Common myeloid progenitor, CD34-positive (primary cell): ENCODE measurements at regions not wholly inside any gene's neighbourhood (a gene's known extent, or its start where the extent isn't known, plus 50 kb on each side); places are given as distances from the start of the nearest gene placed in this dataset.

Experiments
- CTCF ChIA-PET: fragments of 350-600 bp; sonication (Branson Sonifier 250); formaldehyde crosslinking; loops from one replicate; lab custom pipeline; 2021; ENCODE audit warnings: antibody characterized with exemption; lab: Charles Lee
- POLR2A ChIA-PET: fragments of 350-600 bp; sonication (Branson Sonifier 250); formaldehyde crosslinking; loops from one replicate; lab custom pipeline; 2021; ENCODE audit warnings: antibody characterized with exemption; lab: Charles Lee
- DNase-seq, 3 donors: peaks; one replicate each; pipeline versions ENCODE4 v3.0.0 to v3.0.0-alpha.2; 2013
- H3K27ac ChIP-seq, 2 experiments: 1 replicate in 1 of 2; 2 replicates in 1 of 2; pipeline ENCODE4 v1.7.0; 2013; ENCODE audit warnings: inconsistent platforms in 2 of 2, low read length in 2 of 2, mild to moderate bottlenecking in 2 of 2, low read depth in 1 of 2, moderate library complexity in 1 of 2; ENCODE audit not compliant: severe bottlenecking in 2 of 2, insufficient read depth in 1 of 2, poor library complexity in 1 of 2
- H3K27me3 ChIP-seq, 5 experiments: replicated peaks in 2 of 5; 1 replicate in 3 of 5; 2 replicates in 2 of 5; pipeline versions ENCODE4 v1.6.1 to v1.7.0; 2013; ENCODE audit warnings: low read length in 4 of 5, mild to moderate bottlenecking in 2 of 5, moderate library complexity in 2 of 5, inconsistent platforms in 1 of 5; ENCODE audit not compliant: insufficient read depth in 5 of 5, control insufficient read depth in 4 of 5
- H3K36me3 ChIP-seq, 4 experiments: 1 replicate in 2 of 4; 2 replicates in 2 of 4; pipeline versions ENCODE4 v1.6.1 to v1.7.0; 2013; ENCODE audit warnings: low read length in 3 of 4, control low read depth in 1 of 4, mild to moderate bottlenecking in 1 of 4; ENCODE audit not compliant: control insufficient read depth in 4 of 4, insufficient read depth in 4 of 4
- H3K4me1 ChIP-seq, 4 experiments: 1 replicate in 3 of 4; 2 replicates in 1 of 4; pipeline versions ENCODE4 v1.6.1 to v1.7.1; 2013; ENCODE audit warnings: low read length in 3 of 4, mild to moderate bottlenecking in 3 of 4, control low read depth in 1 of 4, inconsistent platforms in 1 of 4, moderate library complexity in 1 of 4; ENCODE audit not compliant: control insufficient read depth in 4 of 4, insufficient read depth in 4 of 4; ENCODE audit errors: control extremely low read depth in 1 of 4
- H3K4me3 ChIP-seq, 7 experiments: 1 replicate in 4 of 7; 2 replicates in 3 of 7; pipeline versions ENCODE4 v1.5.1 to v1.7.0; 2013; ENCODE audit warnings: mild to moderate bottlenecking in 7 of 7, low read length in 6 of 7, moderate library complexity in 6 of 7, inconsistent platforms in 2 of 7, low read depth in 2 of 7, control low read depth in 1 of 7; ENCODE audit not compliant: insufficient read depth in 4 of 7, control insufficient read depth in 1 of 7; ENCODE audit errors: extremely low read depth in 1 of 7
- H3K9me3 ChIP-seq, 5 experiments: 1 replicate in 4 of 5; 2 replicates in 1 of 5; pipeline versions ENCODE4 v1.6.1 to v1.7.1; 2013; ENCODE audit warnings: low read length in 4 of 5, mild to moderate bottlenecking in 2 of 5, inconsistent platforms in 1 of 5, low read depth in 1 of 5, moderate library complexity in 1 of 5; ENCODE audit not compliant: control insufficient read depth in 4 of 5, insufficient read depth in 2 of 5; ENCODE audit errors: control extremely low read depth in 1 of 5
- WGBS: methylation state at CpG from one replicate; pipeline ENCODE4 v1.1.5; 2013; ENCODE audit not compliant: insufficient coverage; 5-methylcytosine and 5-hydroxymethylcytosine counted together

DNA sequence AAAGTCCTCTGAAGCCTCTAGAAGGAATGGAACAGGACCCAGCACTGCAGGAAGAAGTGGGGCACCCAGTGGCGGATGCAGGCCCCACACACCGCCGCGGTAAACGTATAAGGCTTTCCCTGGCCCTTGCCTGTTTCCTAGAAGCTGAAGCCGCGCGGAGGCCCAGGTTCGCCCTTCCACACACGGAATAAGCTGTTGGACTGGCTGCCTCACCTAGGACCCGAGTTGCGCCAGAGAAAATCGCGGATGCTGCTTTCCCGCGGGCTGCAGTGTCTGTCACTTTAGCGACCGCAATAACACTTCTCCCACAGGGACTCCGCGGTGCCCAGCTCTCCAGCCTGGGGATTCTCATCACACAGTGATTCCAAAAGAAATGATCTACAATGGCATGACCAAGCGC, 1736.9 kb downstream of the TP53TG3F start:
- Histone ChIP-seq H3K4me3 (no peak overlapping the region), H3K27ac (no peak overlapping the region), H3K9me3 (peaks cover 0 to 6% (median 3%) of the 10 kb centered on the region in 5 experiments), H3K36me3 (no peaks in the 10 kb centered on the region), H3K27me3 (no peaks in the 10 kb centered on the region), H3K4me1 (no peaks in the 10 kb centered on the region)
- ChIA-PET CTCF (no interaction called here), POLR2A (no interaction called here)
- 83% methylated on average over 21 of the region's 21 CpGs for WGBS
- no peak for DNase-seq

- no peak for DNase-seq
- Histone ChIP-seq H3K27ac (no peak overlapping the region), H3K27me3 (no peaks in the 10 kb centered on the region), H3K9me3 (peaks cover 0 to 6% (median 5%) of the 10 kb centered on the region in 5 experiments), H3K36me3 (no peaks in the 10 kb centered on the region), H3K4me3 (no peak overlapping the region), H3K4me1 (no peaks in the 10 kb centered on the region)
- WGBS, result 77% methylated on average over 4 of the region's 10 CpGs
- ChIA-PET POLR2A (no interaction called here), CTCF (no interaction called here)
Measured at GRCh38 chr16:35197656-35198055, 1738.2 kb downstream of the TP53TG3F start.

DNA sequence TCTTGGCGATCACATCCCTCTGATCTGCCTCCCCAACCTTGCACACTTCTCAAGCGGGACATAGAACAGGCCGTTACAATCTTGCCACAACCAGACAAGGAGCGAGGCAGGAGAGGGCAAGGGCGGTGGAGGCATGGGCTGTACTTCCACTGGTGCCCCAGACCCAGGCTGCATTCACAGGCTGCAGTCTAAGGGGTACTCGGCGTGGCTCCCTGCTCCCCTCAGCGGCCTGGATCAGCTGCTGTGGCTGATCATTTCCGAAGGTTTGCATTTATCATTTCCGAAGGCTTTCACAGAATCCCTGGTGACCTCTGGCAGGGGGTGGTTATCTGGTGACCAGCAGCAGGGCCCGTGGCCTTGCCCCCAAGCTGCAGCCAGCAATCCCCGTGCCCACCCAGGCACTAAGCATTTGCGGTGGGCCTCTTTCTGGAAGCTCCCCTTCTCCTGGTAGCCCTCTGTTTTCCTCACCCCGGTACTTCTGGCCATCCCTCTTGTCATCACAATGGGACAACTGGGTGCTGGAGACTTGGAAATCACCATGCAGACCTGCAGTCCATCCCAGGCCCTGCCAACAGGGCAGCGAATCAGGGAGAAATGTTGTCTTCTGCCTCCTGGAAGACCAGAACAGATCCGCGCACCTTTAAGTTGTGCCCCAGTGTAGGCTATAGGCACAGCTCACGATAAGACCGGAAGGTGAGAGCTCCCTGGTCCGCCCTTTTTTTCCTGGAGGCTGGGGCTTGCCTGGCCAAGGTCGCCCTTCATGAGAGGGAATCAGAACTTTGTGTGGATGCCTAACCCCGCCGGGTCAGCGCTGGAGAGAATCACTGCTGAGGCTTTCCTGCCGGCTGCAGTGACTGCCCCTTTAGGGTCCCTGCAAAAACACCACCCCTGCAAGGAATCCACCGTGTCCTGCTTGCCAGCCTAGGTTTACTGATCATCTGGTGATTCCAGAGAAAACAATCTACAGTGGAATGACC, 1739.1 kb downstream of the TP53TG3F start:
- H3K4me3 ChIP-seq, result no peak overlapping the region
- no peaks in the 10 kb centered on the region for H3K27me3 ChIP-seq
- H3K9me3 ChIP-seq, result peaks cover 1 to 6% (median 5%) of the 10 kb centered on the region in 5 experiments
- H3K36me3 ChIP-seq, result no peaks in the 10 kb centered on the region
- WGBS, result 75% methylated on average over 22 of the region's 26 CpGs
- DNase-seq, result no peak
- no peak overlapping the region for H3K27ac ChIP-seq
- ChIA-PET CTCF (no interaction called here), POLR2A (no interaction called here)
- H3K4me1 ChIP-seq, result no peaks in the 10 kb centered on the region

DNA sequence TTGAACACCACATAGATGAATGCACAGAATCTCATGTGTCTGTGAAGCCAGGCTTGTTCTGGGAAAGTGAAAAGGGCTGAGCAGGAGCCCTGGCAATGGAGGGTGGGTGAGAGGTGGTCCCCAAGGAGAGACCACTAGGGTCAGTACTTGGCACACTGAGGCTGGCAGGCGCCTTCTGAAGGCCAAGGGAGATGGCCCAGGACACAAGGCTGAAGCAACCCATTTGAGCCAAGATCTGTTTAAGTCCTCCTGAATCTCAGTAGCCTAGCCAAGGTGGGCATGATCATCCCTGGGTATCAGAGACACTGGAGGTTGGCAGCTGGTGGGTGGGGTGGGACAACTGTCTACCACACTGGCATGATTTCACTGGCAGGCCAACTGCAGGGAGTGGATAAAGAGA, 1741.2 kb downstream of the TP53TG3F start:
- Histone ChIP-seq H3K27me3 (no peaks in the 10 kb centered on the region), H3K9me3 (peaks cover 0 to 6% (median 1%) of the 10 kb centered on the region in 5 experiments), H3K36me3 (no peaks in the 10 kb centered on the region), H3K4me3 (no peak overlapping the region), H3K4me1 (no peaks in the 10 kb centered on the region), H3K27ac (no peak overlapping the region)
- CTCF ChIA-PET, result no interaction called here
- DNase-seq, result no peak
- 33% methylated on average over 1 of the region's 1 CpG for WGBS
- POLR2A ChIA-PET, result no interaction called here

GRCh38 chr16:35201151-35201550, 1741.7 kb downstream of the TP53TG3F start:
- ChIA-PET CTCF (no interaction called here), POLR2A (no interaction called here)
- no peak for DNase-seq
- Histone ChIP-seq H3K27me3 (no peaks in the 10 kb centered on the region), H3K36me3 (no peaks in the 10 kb centered on the region), H3K4me3 (no peak overlapping the region), H3K27ac (no peak overlapping the region), H3K4me1 (no peaks in the 10 kb centered on the region), H3K9me3 (peaks cover 0 to 6% (median 1%) of the 10 kb centered on the region in 5 experiments)
- 67% methylated on average over 4 of the region's 5 CpGs for WGBS

DNA sequence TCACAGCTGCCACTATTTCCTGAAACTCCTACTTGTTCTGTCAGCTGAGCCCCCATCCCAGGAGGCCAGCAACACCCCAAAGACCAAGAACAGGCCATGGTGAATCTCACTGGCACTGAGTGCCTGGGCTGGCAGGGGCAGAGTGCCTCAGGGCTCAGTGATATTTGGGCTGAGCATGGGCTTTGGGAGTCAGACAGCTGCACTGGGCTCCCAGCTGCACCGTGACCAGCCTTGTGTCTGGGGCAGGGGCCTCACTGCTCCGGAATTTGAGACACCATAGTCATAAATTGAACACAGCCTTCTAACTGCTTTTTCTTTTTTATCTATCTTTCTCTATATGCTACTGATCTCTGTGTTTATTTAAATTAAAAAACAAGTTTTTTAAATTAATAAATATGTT, 1744.2 kb downstream of the TP53TG3F start:
- Histone ChIP-seq H3K27me3 (no peaks in the 10 kb centered on the region), H3K4me3 (no peak overlapping the region), H3K36me3 (no peaks in the 10 kb centered on the region), H3K4me1 (no peaks in the 10 kb centered on the region), H3K9me3 (peaks cover 0 to 8% (median 2%) of the 10 kb centered on the region in 5 experiments), H3K27ac (no peak overlapping the region)
- WGBS, result no CpG with 5 or more reads among the region's 2 CpGs
- DNase-seq, result no peak
- ChIA-PET CTCF (no interaction called here), POLR2A (no interaction called here)
